GM19351 (cell line): ENCODE measurements at regions not wholly inside any gene's neighbourhood (a gene's known extent, or its start where the extent isn't known, plus 50 kb on each side); places are given as distances from the start of the nearest gene placed in this dataset.

ENCODE experiments used
- ATAC-seq: cut with Tn5 transposase; IDR thresholded peaks from one replicate; pipeline ENCODE4 v1.9.1; 2021; ENCODE audit warnings: mild to moderate bottlenecking, moderate library complexity; ENCODE audit not compliant: unreplicated experiment

GRCh38 chr1:96632045-96632664 lies 89.4 kb upstream of the PTBP2 start:
- ATAC-seq = no peak

GRCh38 chr1:96633695-96634094 lies 87.9 kb upstream of the PTBP2 start:
- ATAC-seq = no peak

GRCh38 chr1:96634883-96635282 lies 86.7 kb upstream of the PTBP2 start:
- no peak for ATAC-seq

GRCh38 chr1:96641282-96641681 lies 80.3 kb upstream of the PTBP2 start:
- ATAC-seq = no peak

- no peak for ATAC-seq
Observed at GRCh38 chr1:96643519-96643918, 78.1 kb upstream of the PTBP2 start.

- no peak for ATAC-seq
Observed at GRCh38 chr1:96649301-96649700, 72.3 kb upstream of the PTBP2 start.

- ATAC-seq = no peak
Observed at GRCh38 chr1:96651517-96651916, 70.1 kb upstream of the PTBP2 start.

- ATAC-seq = no peak
Observed at GRCh38 chr1:96660051-96660450, 61.5 kb upstream of the PTBP2 start.

- no peak for ATAC-seq
Observed at GRCh38 chr1:96660503-96660902, 61.1 kb upstream of the PTBP2 start.
